K562 (cell line): ENCODE measurements at regions not wholly inside any gene's neighbourhood (a gene's known extent, or its start where the extent isn't known, plus 50 kb on each side); places are given as distances from the start of the nearest gene placed in this dataset.
"Not testable (repeated sequence)": the region's sequence is repeated elsewhere in the genome, so short reads cannot be mapped to it uniquely, and the experiment has no call there.

Source experiments
- ATAC-seq: fragments of 200-7000 bp; cut with Tn5 transposase; 3 replicates; pipeline ENCODE4 v1.9.1; 2020; ENCODE audit warnings: moderate library complexity
- BruUV-seq: library from RNA; stranded (reverse); fragments of 400-500 nt; replicated peaks from 2 replicates; lab custom pipeline; 2021; lab: Mats Ljungman, UMichigan
- CTCF ChIA-PET: fragments of 300-600 bp; formaldehyde crosslinking; extraction: SDS; loops from one replicate; lab custom pipeline; 2021; ENCODE audit warnings: low intra/inter-chr PET ratio; lab: Yijun Ruan, JAX
- POLR2A ChIA-PET: fragments of 300-600, 350-650 bp; sonication (Branson Sonifier 250); formaldehyde crosslinking; extraction: SDS; loops from one replicate; lab custom pipeline; 2021; ENCODE audit warnings: antibody characterized with exemption, inconsistent platforms; lab: Yijun Ruan, JAX
- DNase-seq, 4 experiments: peaks; one replicate each; pipeline versions ENCODE4 v3.0.0 to v3.0.0-alpha.2; 2011 to 2018; ENCODE audit warnings: low spot score in 3 of 4, mixed read lengths in 3 of 4; ENCODE audit errors: extremely low read depth in 1 of 4
- FAIRE-seq: peaks from 2 replicates; lab custom pipeline; 2011; peaks lifted over from hg19 to GRCh38; lab: Jason Lieb, UNC
- H2AFZ ChIP-seq: 2 replicates; pipeline ENCODE4 v1.6.0; 2011; ENCODE audit warnings: low read depth, low read length, control low read depth, inconsistent platforms
- H3K27ac ChIP-seq: fragments of 200-600 bp; 3 replicates; pipeline ENCODE4 v1.8.0; 2011; ENCODE audit warnings: low read depth, mild to moderate bottlenecking, control low read depth, inconsistent platforms, low read length, moderate library complexity, mixed read lengths; ENCODE audit errors: extremely low read depth
- H3K27me3 ChIP-seq, 2 experiments: fragments of 300-600 bp in 1 of 2; 2 replicates in 1 of 2; 3 replicates in 1 of 2; pipeline versions ENCODE4 v1.6.0 to v1.8.0; 2011; ENCODE audit warnings: inconsistent platforms in 2 of 2, low read length in 2 of 2, mild to moderate bottlenecking in 1 of 2, mixed read lengths in 1 of 2, moderate library complexity in 1 of 2; ENCODE audit not compliant: control insufficient read depth in 2 of 2, insufficient read depth in 2 of 2
- H3K36me3 ChIP-seq: fragments of 300-600 bp; 3 replicates; pipeline ENCODE4 v1.8.0; 2011; ENCODE audit warnings: mild to moderate bottlenecking, low read length, inconsistent platforms; ENCODE audit not compliant: control insufficient read depth, insufficient read depth
- H3K4me1 ChIP-seq, 2 experiments: fragments of 200-600 bp in 1 of 2; replicated peaks in 1 of 2; 2 replicates in 1 of 2; 3 replicates in 1 of 2; pipeline versions ENCODE4 v1.5.1 to v1.8.0; 2011; ENCODE audit warnings: inconsistent platforms in 2 of 2, low read length in 2 of 2, mild to moderate bottlenecking in 1 of 2, mixed read lengths in 1 of 2, moderate library complexity in 1 of 2; ENCODE audit not compliant: control insufficient read depth in 2 of 2, insufficient read depth in 2 of 2
- H3K4me2 ChIP-seq: 2 replicates; pipeline ENCODE4 v1.6.1; 2011; ENCODE audit warnings: low read length, control low read depth, inconsistent platforms, mixed read lengths; ENCODE audit not compliant: insufficient read depth
- H3K4me3 ChIP-seq: fragments of 200-600 bp; sonication (generic), shearing (Covaris generic); 2 replicates; pipeline ENCODE4 v1.5.1; 2016; ENCODE audit warnings: control low read depth, inconsistent platforms
- H3K79me2 ChIP-seq: fragments of 200-600 bp; 3 replicates; pipeline ENCODE4 v1.8.0; 2011; ENCODE audit warnings: low read length, inconsistent platforms; ENCODE audit not compliant: control insufficient read depth, insufficient read depth
- H3K9ac ChIP-seq, 2 experiments: 2 replicates each; pipeline versions ENCODE4 v1.6.0 to v1.6.1; 2011; ENCODE audit warnings: low read depth in 2 of 2, low read length in 2 of 2, control low read depth in 1 of 2, inconsistent platforms in 1 of 2, mild to moderate bottlenecking in 1 of 2, mixed read lengths in 1 of 2; ENCODE audit not compliant: insufficient read depth in 1 of 2
- H3K9me1 ChIP-seq: one replicate; pipeline ENCODE4 v1.6.0; 2011; ENCODE audit warnings: inconsistent platforms, mild to moderate bottlenecking, low read length, moderate library complexity; ENCODE audit not compliant: control insufficient read depth, insufficient read depth
- H3K9me3 ChIP-seq: replicated peaks from 2 replicates; pipeline ENCODE4 v1.5.1; 2011; ENCODE audit warnings: low read depth, low read length, inconsistent platforms; ENCODE audit not compliant: control insufficient read depth, insufficient read depth
- H4K20me1 ChIP-seq: replicated peaks from 2 replicates; pipeline ENCODE4 v1.6.1; 2011; ENCODE audit warnings: low read length, inconsistent platforms, mixed read lengths; ENCODE audit not compliant: control insufficient read depth, insufficient read depth
- ADNP ChIP-seq: fragments of 200-800 bp; sonication (Bioruptor generic); IDR thresholded peaks from 2 replicates; pipeline ENCODE4 v1.6.1; 2016; ENCODE audit warnings: missing genetic modification characterization, missing compliant biosample characterization
- BACH1 ChIP-seq: fragments of 200-800 bp; sonication (Bioruptor generic); IDR thresholded peaks from 2 replicates; pipeline ENCODE4 v1.6.1; 2016; ENCODE audit warnings: missing genetic modification characterization, missing compliant biosample characterization
- CBFA2T2 ChIP-seq: fragments of 450-650 bp; conservative IDR thresholded peaks from 2 replicates; pipeline ENCODE4 v1.6.1; 2017; ENCODE audit warnings: mild to moderate bottlenecking
- MEIS2 ChIP-seq: fragments of 450-650 bp; IDR thresholded peaks from 2 replicates; pipeline ENCODE4 v1.6.1; 2014; ENCODE audit warnings: mild to moderate bottlenecking; ENCODE audit not compliant: partially characterized antibody
- NUFIP1 ChIP-seq: fragments of 450-650 bp; IDR thresholded peaks from 2 replicates; pipeline ENCODE4 v1.6.1; 2018; ENCODE audit not compliant: partially characterized antibody
- RCOR1 ChIP-seq, 2 experiments: IDR thresholded peaks; 2 replicates each; pipeline ENCODE4 v1.6.1; 2012; ENCODE audit warnings: low read depth in 2 of 2, low read length in 2 of 2, borderline replicate concordance in 1 of 2, improper control_type of control experiment in 1 of 2
- SIRT6 ChIP-seq: IDR thresholded peaks from one replicate; pipeline ENCODE4 v1.6.1; 2012; ENCODE audit warnings: low read depth, mild to moderate bottlenecking, control low read depth, inconsistent platforms, low read length, moderate library complexity
- ZNF444 ChIP-seq: fragments of 250-450 bp; sonication (Bioruptor Pico); IDR thresholded peaks from 2 replicates; pipeline ENCODE4 v1.4.0; 2020; ENCODE audit warnings: mild to moderate bottlenecking, moderate library complexity
- WGBS: fragments of 100-300 bp; shearing (Covaris generic); methylation state at CpG from one replicate; pipeline ENCODE4 v1.1.6; 2016; ENCODE audit warnings: low coverage, mixed read lengths; ENCODE audit not compliant: insufficient coverage; ENCODE audit errors: missing lambda C conversion rate; 5-methylcytosine and 5-hydroxymethylcytosine counted together
- in situ Hi-C: fragments of 300-500 bp; cut with MboI; formaldehyde crosslinking; loops from 4 replicates; pipeline ENCODE4 v1.15.0; 2018; ENCODE audit warnings: inconsistent platforms, mixed read lengths
- intact Hi-C: fragments of 100-400 bp; cut with micrococcal nuclease; formaldehyde crosslinking; loops from 2 replicates; pipeline ENCODE4 v1.14.2; 2022
- TF ChIP-seq, protein P1 (sequence below): fragments of 450-650 bp; IDR thresholded peaks from 2 replicates; pipeline ENCODE4 v1.6.1; 2016; ENCODE audit warnings: missing biosample characterization, missing genetic modification characterization
- TF ChIP-seq, protein P2 (sequence below): fragments of 450-650 bp; IDR thresholded peaks from 2 replicates; pipeline ENCODE4 v1.6.1; 2016; ENCODE audit warnings: low read depth, mild to moderate bottlenecking, moderate library complexity

DNA sequence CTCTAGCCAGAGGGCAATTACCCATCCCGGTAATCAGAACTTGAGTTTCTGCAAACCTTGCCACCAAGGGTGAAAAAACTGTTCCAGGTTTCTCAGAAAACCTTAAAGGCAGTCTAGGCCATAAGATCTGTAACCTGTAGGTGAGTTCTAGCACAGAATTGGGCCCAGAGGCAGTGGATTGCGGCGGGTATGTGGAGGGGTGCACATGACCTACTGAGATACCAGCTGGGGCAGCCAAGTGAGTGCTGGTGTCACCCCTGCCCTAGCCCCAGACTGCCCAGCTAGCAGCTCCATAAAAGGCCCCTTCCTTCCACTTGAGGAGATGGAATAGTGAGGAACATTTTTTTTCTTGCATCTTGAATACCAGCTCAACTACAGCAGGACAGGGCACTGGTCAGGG lies 176.7 kb downstream of the SMARCA1 start (continued):
- TF ChIP-seq CBFA2T2 = no peak

DNA sequence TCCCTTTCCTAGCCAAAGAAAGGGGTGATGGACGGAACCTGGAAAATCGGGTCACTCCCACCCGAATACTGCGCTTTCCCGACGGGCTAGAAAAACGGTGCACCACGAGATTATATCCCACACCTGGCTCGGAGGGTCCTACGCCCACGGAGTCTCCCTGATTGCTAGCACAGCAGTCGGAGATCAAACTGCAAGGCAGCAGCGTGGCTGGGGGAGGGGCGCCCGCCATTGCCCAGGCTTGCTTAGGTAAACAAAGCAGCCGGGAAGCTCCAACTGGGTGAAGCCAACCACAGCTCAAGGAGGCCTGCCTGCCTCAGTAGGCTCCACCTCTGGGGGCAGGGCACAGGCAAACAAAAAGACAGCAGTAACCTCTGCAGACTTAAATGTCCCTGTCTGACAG lies 186.0 kb downstream of the SMARCA1 start:
- H2AFZ ChIP-seq, H3K9me3 ChIP-seq, in situ Hi-C loops, H4K20me1 ChIP-seq, H3K27me3 ChIP-seq, H3K4me3 ChIP-seq, H3K4me2 ChIP-seq, FAIRE-seq, intact Hi-C loops, H3K9ac ChIP-seq, BruUV-seq, H3K4me1 ChIP-seq, H3K79me2 ChIP-seq, DNase-seq, ATAC-seq, H3K9me1 ChIP-seq, POLR2A ChIA-PET, H3K36me3 ChIP-seq, H3K27ac ChIP-seq, CTCF ChIA-PET: not testable (repeated sequence)
- WGBS = under 1% methylated on average over 13 of the region's 16 CpGs

DNA sequence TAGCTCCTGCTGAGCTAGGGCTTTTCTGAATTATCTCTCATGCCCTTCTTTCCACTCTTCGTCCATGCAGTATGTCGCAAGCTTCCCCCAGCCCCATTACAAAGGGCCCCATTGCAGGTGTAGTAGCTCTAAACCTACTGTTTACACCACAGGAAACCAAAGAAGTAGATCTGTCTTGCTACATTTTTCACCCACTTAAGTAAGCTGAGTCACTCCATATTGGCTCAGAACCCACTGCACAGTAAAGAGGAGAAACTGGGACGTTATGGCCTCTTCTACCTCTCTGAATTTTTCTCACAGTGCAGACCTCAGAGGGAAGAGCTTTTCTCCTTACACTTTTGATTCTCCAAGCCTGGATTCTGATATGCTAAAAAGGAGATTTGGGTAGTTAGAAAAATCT lies 200.2 kb downstream of the SMARCA1 start:
- DNase-seq = no peak
- intact Hi-C loops = no loop called here
- Histone ChIP-seq H3K27ac (no peak overlapping the region), H3K9me1 (no peaks in the 10 kb centered on the region), H3K4me3 (no peak overlapping the region), H3K9ac (no peak overlapping the region), H3K9me3 (no peaks in the 10 kb centered on the region), H3K36me3 (no peaks in the 10 kb centered on the region), H3K4me2 (no peak overlapping the region), H2AFZ (no peak overlapping the region), H3K4me1 (no peaks in the 10 kb centered on the region), H4K20me1 (no peaks in the 10 kb centered on the region), H3K27me3 (no peaks in the 10 kb centered on the region), H3K79me2 (no peaks in the 10 kb centered on the region)
- whole genome bisulfite sequencing = 0% methylated on average over 3 of the region's 3 CpGs
- ChIA-PET CTCF (no interaction called here), POLR2A (no interaction called here)
- no TSS peak for BruUV-seq
- no peak for FAIRE-seq
- in situ Hi-C loops = no loop called here
- ATAC-seq = no peak
- TF ChIP-seq, protein P1, sequence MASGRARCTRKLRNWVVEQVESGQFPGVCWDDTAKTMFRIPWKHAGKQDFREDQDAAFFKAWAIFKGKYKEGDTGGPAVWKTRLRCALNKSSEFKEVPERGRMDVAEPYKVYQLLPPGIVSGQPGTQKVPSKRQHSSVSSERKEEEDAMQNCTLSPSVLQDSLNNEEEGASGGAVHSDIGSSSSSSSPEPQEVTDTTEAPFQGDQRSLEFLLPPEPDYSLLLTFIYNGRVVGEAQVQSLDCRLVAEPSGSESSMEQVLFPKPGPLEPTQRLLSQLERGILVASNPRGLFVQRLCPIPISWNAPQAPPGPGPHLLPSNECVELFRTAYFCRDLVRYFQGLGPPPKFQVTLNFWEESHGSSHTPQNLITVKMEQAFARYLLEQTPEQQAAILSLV (tag) = no peak
- TF ChIP-seq ZNF444 (CRISPR knock-in tag) = no peak
- TF ChIP-seq MEIS2 = no peak
- TF ChIP-seq, protein P2, sequence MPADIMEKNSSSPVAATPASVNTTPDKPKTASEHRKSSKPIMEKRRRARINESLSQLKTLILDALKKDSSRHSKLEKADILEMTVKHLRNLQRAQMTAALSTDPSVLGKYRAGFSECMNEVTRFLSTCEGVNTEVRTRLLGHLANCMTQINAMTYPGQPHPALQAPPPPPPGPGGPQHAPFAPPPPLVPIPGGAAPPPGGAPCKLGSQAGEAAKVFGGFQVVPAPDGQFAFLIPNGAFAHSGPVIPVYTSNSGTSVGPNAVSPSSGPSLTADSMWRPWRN = no peak
- TF ChIP-seq RCOR1 (IDR thresholded peaks at IDR 0.05; ENCODE audit: borderline replicate concordance in 1 of 2, low read depth in 2 of 2, low read length in 2 of 2) = no peak
- no peak for TF ChIP-seq NUFIP1
- no peak for TF ChIP-seq SIRT6
- TF ChIP-seq BACH1 = no peak
- no peak for TF ChIP-seq ADNP (tag)
